SIG-M5 treated with dmso at 0.1 percent for 504 hours (cell line): ENCODE measurements at regions not wholly inside any gene's neighbourhood (a gene's known extent, or its start where the extent isn't known, plus 50 kb on each side); places are given as distances from the start of the nearest gene placed in this dataset.

ENCODE experiments used
- DNase-seq: peaks from one replicate; lab custom pipeline; 2025; ENCODE audit not compliant: unreplicated experiment; lab: John Stamatoyannopoulos, UW

GRCh38 chr9:93900971-93901861 lies 53.9 kb downstream of the BARX1 start:
- DNase-seq = no peak

- DNase-seq = no peak
Observed at GRCh38 chr9:93900436-93900819, 54.7 kb downstream of the BARX1 start.

- no peak for DNase-seq
Observed at GRCh38 chr9:93899609-93900435, 55.3 kb downstream of the BARX1 start.

GRCh38 chr9:93898502-93899426 lies 56.4 kb downstream of the BARX1 start:
- no peak for DNase-seq

- DNase-seq = no peak
Observed at GRCh38 chr9:93898026-93898425, 57.1 kb downstream of the BARX1 start.

DNA sequence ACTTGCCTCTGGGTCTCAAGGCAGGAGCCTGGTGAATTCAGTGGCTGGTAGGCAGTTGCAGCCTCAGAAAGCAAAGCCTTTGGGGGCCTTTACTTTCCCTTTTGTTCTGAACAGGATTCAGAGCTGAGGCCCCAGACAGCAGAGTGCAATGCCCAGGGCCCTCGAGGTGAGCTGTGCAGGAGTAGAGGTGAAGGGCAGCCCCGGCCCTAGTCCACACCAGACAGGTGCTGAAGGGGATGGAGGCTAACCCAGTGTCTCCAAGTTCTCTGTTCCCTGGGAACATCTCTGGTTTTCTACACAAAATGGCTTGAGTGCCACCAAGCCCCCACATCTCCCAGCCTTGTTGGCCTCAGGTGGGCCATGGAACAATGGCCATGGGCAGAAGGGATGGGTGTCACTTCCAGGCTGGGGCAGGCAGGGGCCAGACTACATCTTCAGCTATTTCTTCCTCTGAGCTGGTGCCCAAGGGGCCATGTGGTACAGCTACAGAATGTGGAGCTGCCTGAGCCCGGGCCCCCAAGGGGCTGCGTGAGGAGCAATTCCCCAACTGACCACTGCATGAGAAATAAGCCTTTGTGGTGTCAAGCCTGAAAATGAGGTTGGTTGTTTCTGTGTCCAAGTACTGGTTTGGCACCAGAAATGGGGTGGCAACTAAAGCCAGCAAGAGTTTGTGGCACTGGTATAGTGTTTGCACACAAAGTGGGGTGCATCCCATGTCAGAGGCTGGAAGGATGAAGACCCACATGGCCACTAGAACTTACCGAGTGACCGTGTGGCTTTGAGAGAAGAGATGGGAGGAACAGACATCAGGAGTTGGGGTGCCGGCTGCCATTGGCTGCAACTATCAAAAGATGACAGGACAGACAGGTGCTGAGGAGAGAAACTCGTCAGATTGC lies 57.8 kb downstream of the BARX1 start:
- DNase-seq = no peak

DNA sequence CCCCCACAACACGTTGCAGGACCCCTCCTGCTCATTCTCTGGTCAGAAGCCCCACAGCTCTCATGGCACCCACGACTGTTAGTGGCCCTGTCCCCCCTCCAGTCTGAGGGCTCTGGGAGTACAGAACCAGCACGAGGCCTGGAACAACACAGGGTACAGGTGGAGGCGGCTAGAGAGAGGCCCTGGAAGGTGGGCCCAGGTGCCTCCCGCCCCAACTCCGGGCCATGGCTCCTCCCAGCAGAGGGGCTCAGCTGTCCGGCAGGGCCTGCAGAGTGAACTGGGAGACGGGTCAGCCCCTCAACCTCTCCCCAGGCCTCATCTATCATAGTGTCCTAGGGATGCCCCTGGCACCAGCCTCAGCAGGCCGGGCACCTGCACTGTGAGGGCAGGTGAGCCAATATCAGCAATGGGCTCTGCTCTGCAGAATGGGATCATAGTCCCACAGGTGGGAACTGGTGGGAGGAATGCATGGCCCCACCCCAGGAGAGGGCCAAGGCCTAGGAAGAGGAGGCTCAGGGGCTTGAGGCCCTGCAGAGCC lies 58.6 kb downstream of the BARX1 start:
- no peak for DNase-seq

DNA sequence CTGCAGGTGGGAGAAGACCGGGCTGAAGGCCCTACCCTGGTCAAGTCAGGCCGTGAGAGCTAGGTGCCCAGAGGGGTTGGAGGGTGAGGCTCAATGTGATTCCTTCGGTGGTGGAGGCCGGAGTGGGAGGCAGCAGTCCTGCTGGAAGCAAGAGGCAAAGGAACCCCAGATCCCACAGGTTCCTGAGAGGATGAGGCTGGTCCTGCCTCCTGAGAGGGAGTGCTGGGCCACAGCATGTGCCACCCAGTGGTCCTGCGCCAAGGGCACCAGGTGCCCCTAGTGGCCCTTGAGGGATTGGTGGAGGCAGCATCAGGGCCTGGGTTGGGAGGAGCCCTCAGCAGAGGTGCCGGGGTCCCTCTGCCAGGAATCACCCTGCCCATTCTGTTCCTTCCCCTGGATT lies 59.1 kb downstream of the BARX1 start:
- no peak for DNase-seq

GRCh38 chr9:93895535-93895934 lies 59.6 kb downstream of the BARX1 start:
- no peak for DNase-seq

- DNase-seq = no peak
Observed at GRCh38 chr9:93894691-93895079, 60.5 kb downstream of the BARX1 start.

- peak; percentile 4 for DNase-seq
Observed at GRCh38 chr9:93893899-93894690, 61.1 kb downstream of the BARX1 start.

- DNase-seq = no peak
Observed at GRCh38 chr9:93893194-93893593, 62.0 kb downstream of the BARX1 start.

- DNase-seq = no peak
Observed at GRCh38 chr9:93892748-93893147, 62.4 kb downstream of the BARX1 start.

DNA sequence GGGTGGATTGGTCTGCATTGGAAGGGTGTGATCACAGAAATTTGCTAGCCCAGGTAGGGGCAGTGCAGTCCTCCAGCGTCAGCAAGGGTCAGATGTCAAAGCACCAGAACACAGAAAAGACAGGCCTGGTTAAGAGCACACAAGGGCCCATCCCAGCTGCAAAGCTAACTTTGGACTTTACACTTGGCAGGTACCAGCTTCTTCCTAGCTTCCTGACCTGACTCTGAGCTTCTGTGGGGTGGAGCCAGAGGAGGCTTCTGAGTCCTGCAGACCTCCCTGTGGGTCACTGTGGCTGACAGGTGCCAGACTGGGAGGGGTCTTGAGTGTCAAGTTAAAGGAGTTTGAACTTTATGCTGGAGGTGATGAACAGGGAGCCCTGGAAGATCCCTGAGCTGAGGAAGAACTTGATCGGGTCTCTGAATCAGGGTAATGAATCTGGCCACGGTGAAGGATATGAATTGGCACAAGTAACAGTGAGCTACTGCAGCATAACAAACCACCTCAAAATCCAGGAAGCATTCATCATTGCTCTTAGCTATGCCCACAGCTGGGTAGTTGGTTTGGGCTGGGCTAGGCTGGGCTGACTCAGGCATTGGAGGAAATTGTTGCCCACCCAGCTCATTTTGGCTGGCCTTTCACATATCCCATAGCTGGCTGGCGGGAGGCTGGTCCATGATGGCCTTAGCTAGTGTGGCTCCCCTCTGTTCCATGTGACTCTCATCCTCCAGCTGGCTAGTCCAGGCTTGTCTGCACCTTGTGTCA lies 63.4 kb downstream of the BARX1 start:
- no peak for DNase-seq

GRCh38 chr9:93891050-93891449 lies 64.1 kb downstream of the BARX1 start:
- no peak for DNase-seq

DNA sequence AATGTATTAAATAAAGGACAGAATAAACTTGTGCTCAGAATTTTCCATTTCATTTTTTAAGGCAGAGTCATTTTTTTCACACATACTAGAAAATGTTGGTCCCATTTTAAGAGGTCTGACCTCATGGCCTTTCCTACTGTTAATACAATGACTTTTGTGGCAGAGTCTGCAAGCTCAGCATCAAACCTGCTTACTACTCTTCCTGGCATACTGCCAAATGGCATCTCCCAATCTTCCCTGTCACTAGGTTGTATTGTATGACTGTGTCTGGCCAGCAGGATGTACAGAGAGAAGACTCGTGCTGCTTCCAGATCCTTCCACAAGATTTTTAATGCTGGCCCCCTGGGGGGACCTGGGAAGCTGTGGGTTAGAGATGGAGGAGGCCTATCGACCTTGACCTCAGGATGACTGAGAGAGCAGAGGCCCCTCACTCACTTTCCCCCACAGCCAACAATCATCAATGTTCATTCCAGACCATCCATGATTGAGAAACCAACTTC lies 64.7 kb downstream of the BARX1 start:
- no peak for DNase-seq

GRCh38 chr9:93886911-93887310 lies 68.2 kb downstream of the BARX1 start:
- DNase-seq = no peak

DNA sequence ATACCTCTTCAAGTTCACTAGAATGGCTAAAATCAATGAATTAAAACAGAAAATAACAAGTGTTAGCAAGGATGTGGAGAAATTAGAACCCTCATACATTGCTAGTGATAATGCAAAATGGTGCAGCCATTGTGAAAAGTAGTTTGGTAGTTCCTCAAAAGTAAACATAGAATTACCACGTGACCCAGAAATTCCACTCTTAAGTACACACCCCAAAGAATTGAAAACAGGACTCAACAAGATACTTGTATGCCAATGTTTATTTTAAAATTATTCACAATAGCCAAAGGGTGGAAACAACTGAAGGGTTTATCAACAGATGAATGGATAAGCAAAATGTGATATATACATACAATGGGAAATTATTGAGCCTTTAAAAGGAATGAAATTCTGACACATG lies 70.3 kb downstream of the BARX1 start:
- no peak for DNase-seq
